ENCODE measurements at regions not wholly inside any gene's neighbourhood (a gene's known extent, or its start where the extent isn't known, plus 50 kb on each side); places are given as distances from the start of the nearest gene placed in this dataset.

GRCh38 chr5:89676634-89677033 is 732.9 kb downstream of the CETN3 start:
- no TSS peak for BruUV-seq (replicated peaks)
- H3K27ac ChIP-seq (ENCODE audit: insufficient read depth, low read length): no peak overlapping the region
- no peaks in the 10 kb centered on the region for H4K20me1 ChIP-seq (ENCODE audit: insufficient read depth, low read length)
- H3K4ac ChIP-seq (ENCODE audit: low read depth, low read length): no peak overlapping the region
- ChIA-PET CTCF (no interaction called here), POLR2A (ENCODE audit: unreplicated experiment) (no interaction called here)
- no peaks in the 10 kb centered on the region for H3K4me1 ChIP-seq (ENCODE audit: control insufficient read depth, insufficient read depth, low read length)
- H3K14ac ChIP-seq (replicated peaks; ENCODE audit: low read depth, low read length): no peak overlapping the region
- intact Hi-C loops (cut with micrococcal nuclease): no loop called here
- H2AFZ ChIP-seq (replicated peaks; ENCODE audit: low read length, poor library complexity): no peak overlapping the region
- no peak overlapping the region for H2AK5ac ChIP-seq (ENCODE audit: low read depth, low read length)
- dilution Hi-C loops (cut with HindIII; ENCODE audit: low sequenced_read_pairs, unreplicated experiment): no loop called here
- no peaks in the 10 kb centered on the region for H3K9me1 ChIP-seq (ENCODE audit: insufficient read depth, low read length)
- no peak overlapping the region for H3K23ac ChIP-seq (ENCODE audit: low read depth, low read length)
- no peak overlapping the region for H2BK15ac ChIP-seq (ENCODE audit: low read depth, low read length)
- H3K36me3 ChIP-seq (ENCODE audit: control insufficient read depth, insufficient read depth, low read length): no peaks in the 10 kb centered on the region
- no peak for DNase-seq
- in situ Hi-C loops (cut with MboI; ENCODE audit: low sequenced_read_pairs): no loop called here
- no peak overlapping the region for H3K56ac ChIP-seq (ENCODE audit: extremely low read depth, insufficient read depth, low read length)
- no peak overlapping the region for H2BK5ac ChIP-seq (ENCODE audit: low read depth, low read length, poor library complexity, severe bottlenecking)
- H3K79me1 ChIP-seq (ENCODE audit: low read depth in 1 of 2, low read length in 2 of 2): no peaks in the 10 kb centered on the region
- H4K91ac ChIP-seq (ENCODE audit: insufficient read depth, low read depth, low read length): no peak overlapping the region
- TF ChIP-seq CHD1 (IDR thresholded peaks at IDR 0.05; ENCODE audit: low read depth, low read length) (no peak), FOS (IDR thresholded peaks at IDR 0.05; ENCODE audit: low read depth, low read length) (no peak), USF2 (IDR thresholded peaks at IDR 0.05; ENCODE audit: low read depth, low read length) (no peak), CTCF (conservative IDR thresholded peaks at IDR 0.05; ENCODE audit: low read depth, low read length) (no peak), RAD21 (IDR thresholded peaks at IDR 0.05; ENCODE audit: low read length) (no peak), RCOR1 (IDR thresholded peaks at IDR 0.05; ENCODE audit: insufficient replicate concordance, low read length) (no peak), MAFK (IDR thresholded peaks at IDR 0.05; ENCODE audit: low read depth, low read length) (no peak), RFX5 (IDR thresholded peaks at IDR 0.05; ENCODE audit: low read depth, low read length) (no peak), NFE2L2 (IDR thresholded peaks at IDR 0.05; ENCODE audit: low read depth, low read length) (no peak), MXI1 (IDR thresholded peaks at IDR 0.05; ENCODE audit: borderline replicate concordance, low read depth, low read length) (no peak), BHLHE40 (IDR thresholded peaks at IDR 0.05; ENCODE audit: low read depth, low read length) (no peak)
- H3K4me3 ChIP-seq (ENCODE audit: insufficient read depth, low read depth, low read length): no peak overlapping the region
- H3K4me2 ChIP-seq (ENCODE audit: low read depth, low read length): no peak overlapping the region
- no peak overlapping the region for H3K9ac ChIP-seq (ENCODE audit: low read depth, low read length)
- H3K18ac ChIP-seq (ENCODE audit: low read depth, low read length): no peak overlapping the region
- no peak overlapping the region for H2BK20ac ChIP-seq (ENCODE audit: low read depth, low read length)
- WGBS, 2 experiments (ENCODE audit: extremely low coverage in 2 of 2, insufficient read length in 1 of 2): no CpG with 5 or more reads among the region's 2 CpGs
- no peak for ATAC-seq (ENCODE audit: low read depth)
- H3K27me3 ChIP-seq (ENCODE audit: control insufficient read depth, insufficient read depth, low read length): no peaks in the 10 kb centered on the region
- H4K5ac ChIP-seq (ENCODE audit: low read depth, low read length): no peak overlapping the region
- H2AK9ac ChIP-seq (replicated peaks; ENCODE audit: low read depth, low read length, poor library complexity): no peak overlapping the region
- no peaks in the 10 kb centered on the region for H3K9me3 ChIP-seq (ENCODE audit: control insufficient read depth, insufficient read depth, low read length)
- no peak overlapping the region for H2BK120ac ChIP-seq (ENCODE audit: low read depth, low read length)
- H4K8ac ChIP-seq (ENCODE audit: low read depth in 2 of 2, low read length in 2 of 2): no peak overlapping the region
